BJ (cell line): ENCODE measurements at regions not wholly inside any gene's neighbourhood (a gene's known extent, or its start where the extent isn't known, plus 50 kb on each side); places are given as distances from the start of the nearest gene placed in this dataset.

Experiments
- CTCF ChIA-PET: fragments of 350-600 bp; formaldehyde crosslinking; extraction: SDS; loops from one replicate; lab custom pipeline; 2021; ENCODE audit warnings: antibody characterized with exemption, inconsistent platforms; lab: Yijun Ruan, JAX
- POLR2A ChIA-PET: fragments of 300-600 bp; sonication (Branson Sonifier 250); formaldehyde crosslinking; extraction: SDS; loops from one replicate; lab custom pipeline; 2021; ENCODE audit warnings: antibody characterized with exemption; lab: Charles Lee
- DNase-seq: peaks from one replicate; pipeline ENCODE4 v3.0.0-alpha.2; 2011; ENCODE audit warnings: low read depth
- H3K27me3 ChIP-seq: 2 replicates; pipeline ENCODE4 v1.6.0; 2011; ENCODE audit warnings: low read length; ENCODE audit not compliant: control insufficient read depth, insufficient read depth
- H3K36me3 ChIP-seq: 2 replicates; pipeline ENCODE4 v1.5.1; 2011; ENCODE audit warnings: low read length; ENCODE audit not compliant: control insufficient read depth, insufficient read depth
- H3K4me3 ChIP-seq: 2 replicates; pipeline ENCODE4 v1.5.1; 2011; ENCODE audit warnings: low read depth, mild to moderate bottlenecking, control low read depth, low read length
- CTCF ChIP-seq: IDR thresholded peaks from 2 replicates; pipeline ENCODE4 v1.5.1; 2011; ENCODE audit warnings: low read depth, mild to moderate bottlenecking, control low read depth, inconsistent platforms, low read length, moderate library complexity; ENCODE audit not compliant: insufficient read depth

GRCh38 chr7:96599288-96599936 lies 110.2 kb downstream of the SEM1 start:
- Histone ChIP-seq H3K4me3 (no peak overlapping the region), H3K36me3 (no peaks in the 10 kb centered on the region), H3K27me3 (no peaks in the 10 kb centered on the region)
- POLR2A ChIA-PET, result no interaction called here
- DNase-seq, result no peak
- TF ChIP-seq CTCF, result no peak
- CTCF ChIA-PET, result no interaction called here

DNA sequence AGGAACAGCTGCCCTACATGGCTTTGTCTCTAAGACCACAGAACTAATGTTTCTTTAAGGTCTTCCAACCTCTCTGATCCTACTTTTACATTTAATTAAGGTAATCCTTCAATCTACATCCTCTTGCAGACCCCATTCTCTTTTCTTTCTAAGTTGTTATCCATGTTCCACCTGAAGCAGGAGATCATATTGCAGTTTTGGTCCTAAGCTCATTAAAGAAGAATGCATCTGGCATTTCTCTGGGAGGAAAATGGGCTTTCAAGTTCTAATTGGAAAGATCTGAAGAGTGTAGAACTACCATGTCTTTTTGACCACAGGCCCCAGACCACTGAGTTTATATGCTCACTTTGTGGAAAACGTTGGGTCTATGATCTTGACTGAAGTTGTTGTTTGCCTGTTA lies 111.2 kb downstream of the SEM1 start:
- POLR2A ChIA-PET, result no interaction called here
- DNase-seq, result no peak
- CTCF ChIA-PET, result no interaction called here
- Histone ChIP-seq H3K4me3 (no peak overlapping the region), H3K36me3 (no peaks in the 10 kb centered on the region), H3K27me3 (no peaks in the 10 kb centered on the region)
- TF ChIP-seq CTCF, result no peak

- ChIA-PET CTCF (interaction anchor here (0.6 to 1.1 kb wide), 3 partner anchors 17 to 1040 kb away, joined by 3 read pairs; no protein-coding TSS in a partner anchor), POLR2A (no interaction called here)
- no peak for TF ChIP-seq CTCF
- H3K27me3 ChIP-seq, result no peaks in the 10 kb centered on the region
- no peak overlapping the region for H3K4me3 ChIP-seq
- no peaks in the 10 kb centered on the region for H3K36me3 ChIP-seq
- DNase-seq, result no peak
Measured at GRCh38 chr7:96596120-96596826, 113.4 kb downstream of the SEM1 start.

DNA sequence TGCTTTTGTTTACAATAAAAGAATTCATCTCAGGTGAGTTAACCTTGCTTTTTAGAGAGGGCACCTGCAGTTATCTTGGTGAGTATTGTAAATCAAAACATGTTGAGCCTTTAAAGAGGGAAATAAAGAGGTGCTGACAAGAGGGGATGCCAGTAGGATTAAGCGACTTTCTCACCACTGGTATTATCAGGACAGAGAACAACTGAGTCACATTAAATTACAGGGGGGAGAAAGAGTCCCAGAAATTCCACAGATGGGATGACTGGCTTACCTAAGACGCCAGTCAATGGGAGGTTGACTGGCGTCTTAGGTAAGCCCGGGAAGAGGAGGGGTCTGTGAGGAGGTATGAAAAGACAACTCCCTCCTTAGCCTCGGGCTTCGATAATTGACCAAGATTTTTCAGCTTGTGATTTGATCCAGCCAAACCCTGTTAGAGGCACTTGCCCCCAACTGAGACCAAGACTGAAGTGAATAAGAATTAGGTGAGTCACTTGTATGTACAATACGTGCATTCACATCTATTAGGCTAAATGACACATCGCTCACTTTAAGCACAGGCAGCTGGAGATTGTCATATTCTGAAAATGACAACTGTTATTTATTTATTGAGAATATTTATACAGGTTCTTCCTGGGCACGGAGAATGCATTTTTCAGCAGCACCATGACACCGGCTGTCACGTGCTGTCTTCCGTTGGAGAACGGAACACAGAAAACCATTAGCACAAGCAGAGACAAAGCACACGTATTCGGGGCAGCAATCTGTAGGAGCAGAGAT lies 117.6 kb downstream of the SEM1 start:
- TF ChIP-seq CTCF, result no peak
- DNase-seq, result no peak
- ChIA-PET POLR2A (no interaction called here), CTCF (no interaction called here)
- H3K27me3 ChIP-seq, result no peaks in the 10 kb centered on the region
- H3K4me3 ChIP-seq, result no peak overlapping the region
- H3K36me3 ChIP-seq, result no peaks in the 10 kb centered on the region
